GM19438 (cell line): ENCODE measurements at regions not wholly inside any gene's neighbourhood (a gene's known extent, or its start where the extent isn't known, plus 50 kb on each side); places are given as distances from the start of the nearest gene placed in this dataset.

Experiments used
- ATAC-seq: cut with Tn5 transposase; IDR thresholded peaks from one replicate; pipeline ENCODE4 v1.9.1; 2021; ENCODE audit warnings: low read depth; ENCODE audit not compliant: unreplicated experiment

DNA sequence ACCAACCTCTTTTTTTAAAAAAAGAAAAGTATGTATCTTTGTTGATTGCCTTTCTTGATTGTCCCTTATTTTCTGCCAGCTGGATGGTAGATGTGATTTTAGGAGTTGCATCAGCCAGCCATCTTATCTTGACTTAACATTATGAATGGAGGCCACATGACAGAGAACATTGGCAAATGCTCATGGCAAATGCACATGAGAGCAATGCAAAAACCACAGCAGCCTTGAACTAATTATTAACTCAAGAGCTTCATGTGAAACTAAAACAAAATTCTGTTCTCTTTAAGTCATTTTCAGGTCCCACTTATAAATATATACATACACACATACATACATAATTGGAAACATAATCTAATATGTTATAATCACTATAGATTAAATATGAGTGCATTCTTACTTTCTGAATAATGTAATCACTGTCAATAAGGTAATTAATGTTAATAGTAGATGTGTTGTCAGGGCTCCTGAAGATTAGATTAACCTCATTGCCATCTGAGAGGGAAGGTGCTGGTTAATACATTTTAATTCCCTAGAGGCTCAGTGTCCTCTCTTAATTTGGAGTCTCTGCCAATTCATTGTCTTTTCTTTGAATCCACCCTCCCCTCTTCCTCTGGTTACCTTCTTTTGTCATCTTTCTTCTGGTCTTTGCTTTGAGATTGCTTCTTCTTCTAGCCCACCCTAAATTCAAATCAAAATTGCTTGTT, 962.2 kb downstream of the ADGRL2 start:
- peak; percentile 88 for ATAC-seq

DNA sequence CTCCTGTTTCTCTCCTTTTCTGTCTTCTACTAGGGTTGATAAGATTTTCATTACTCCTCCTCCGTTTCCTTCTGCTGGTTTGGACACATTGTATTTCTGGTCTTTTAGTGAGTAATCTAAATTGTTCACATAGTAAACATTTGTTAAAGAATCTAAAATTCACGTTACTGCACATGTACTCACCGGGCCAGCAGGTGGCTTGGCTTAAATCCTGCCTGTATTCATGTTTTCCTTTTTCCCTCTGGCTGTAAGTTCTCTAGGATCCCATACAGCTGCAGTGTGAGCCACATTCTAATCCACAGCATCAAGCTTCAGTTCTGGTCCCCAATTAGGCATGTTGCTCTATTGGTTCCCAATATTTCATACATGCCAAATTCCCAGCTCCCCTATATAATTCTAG, 958.3 kb downstream of the ADGRL2 start:
- no peak for ATAC-seq

DNA sequence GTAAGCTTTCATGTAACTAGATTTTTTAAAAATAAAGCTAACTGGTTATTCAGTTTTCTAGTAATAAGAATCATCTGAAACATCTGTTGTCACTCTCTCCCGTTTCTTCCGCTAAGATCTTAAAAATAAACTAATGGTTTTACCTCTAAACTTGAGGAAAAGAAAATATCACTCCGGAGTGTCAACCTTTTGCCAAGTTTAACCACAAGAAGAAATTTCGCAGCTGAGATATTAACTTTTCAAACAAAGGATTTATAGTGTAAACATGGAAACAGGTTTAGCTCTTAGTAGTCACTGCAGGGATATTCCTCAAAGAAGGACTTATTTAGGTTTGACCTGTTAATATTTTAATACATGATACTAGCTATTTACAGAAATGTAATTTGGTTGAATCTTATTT, 954.9 kb downstream of the ADGRL2 start:
- no peak for ATAC-seq

DNA sequence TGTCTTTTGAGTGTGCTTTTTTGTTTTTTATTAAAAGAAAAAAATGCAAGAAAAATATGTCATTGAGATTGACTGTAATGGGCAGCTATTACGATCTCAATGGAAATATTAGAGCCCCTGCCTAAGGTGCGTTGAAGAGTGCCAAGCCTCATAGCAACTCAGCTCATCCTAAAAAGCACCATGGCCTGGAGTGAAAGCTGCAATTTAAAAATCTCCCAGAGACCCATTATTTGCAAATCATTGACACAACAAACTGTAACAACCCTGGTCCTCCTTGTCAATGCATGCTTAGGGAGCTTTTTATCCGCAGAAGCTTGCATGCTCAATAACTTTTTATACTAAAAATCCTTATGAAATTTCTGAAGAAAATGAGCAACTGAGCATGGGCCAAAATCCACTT, 954.5 kb downstream of the ADGRL2 start:
- no peak for ATAC-seq

DNA sequence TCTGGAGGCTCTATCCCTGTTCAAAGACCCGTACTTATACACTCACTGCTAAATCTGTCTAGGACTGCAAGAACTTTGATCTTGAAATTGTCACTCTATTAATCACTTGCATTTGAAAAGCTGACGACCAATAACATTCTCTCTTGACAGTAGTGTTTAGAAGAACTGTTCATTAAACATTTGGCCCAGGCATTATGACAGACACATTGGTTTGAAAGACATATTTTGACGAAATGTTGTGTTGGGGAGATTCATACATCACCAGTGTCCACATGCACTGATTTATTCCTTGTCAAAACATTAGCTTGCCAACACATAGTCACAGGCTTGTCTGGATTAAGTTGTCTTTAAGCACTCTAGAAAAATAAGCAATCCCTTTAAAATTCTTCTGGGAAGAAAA, 951.3 kb downstream of the ADGRL2 start:
- ATAC-seq, result no peak

DNA sequence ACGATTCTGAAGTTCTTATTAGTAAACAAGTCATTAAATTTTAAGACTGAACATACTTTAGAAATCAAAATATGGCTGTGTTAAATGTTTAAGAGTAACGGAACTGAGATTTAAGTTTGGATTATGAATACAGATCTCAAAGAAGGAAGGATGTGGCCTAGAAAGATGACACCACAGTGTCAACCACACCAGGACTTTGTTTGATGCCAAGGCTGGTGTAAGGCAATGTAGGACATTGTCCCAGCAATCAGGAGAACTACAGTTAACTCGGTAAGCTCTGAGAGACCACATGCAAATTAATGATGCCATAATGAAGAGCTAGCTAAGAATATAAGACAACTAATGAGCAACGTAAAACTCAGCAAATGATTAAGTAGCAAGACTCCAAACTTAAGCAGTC, 932.9 kb downstream of the ADGRL2 start:
- ATAC-seq, result no peak

DNA sequence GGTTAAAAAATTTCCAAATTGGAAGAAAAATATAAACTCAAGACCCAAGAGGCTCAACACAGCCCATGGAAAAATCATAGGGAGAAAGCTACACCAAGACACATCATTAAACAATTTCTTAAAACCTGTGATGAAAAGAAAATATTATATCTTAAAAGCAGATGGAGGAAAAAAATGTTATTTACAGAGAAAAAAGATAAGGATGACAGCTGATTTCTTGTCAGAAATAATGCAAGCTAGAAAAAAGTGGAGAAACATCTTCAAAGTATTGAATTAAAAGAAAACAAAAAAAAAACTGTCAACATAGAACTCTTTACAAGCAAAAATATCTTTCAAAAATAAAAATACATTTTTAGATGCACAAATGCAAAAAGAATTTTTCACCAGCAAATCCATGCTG, 930.5 kb downstream of the ADGRL2 start:
- ATAC-seq, result no peak

DNA sequence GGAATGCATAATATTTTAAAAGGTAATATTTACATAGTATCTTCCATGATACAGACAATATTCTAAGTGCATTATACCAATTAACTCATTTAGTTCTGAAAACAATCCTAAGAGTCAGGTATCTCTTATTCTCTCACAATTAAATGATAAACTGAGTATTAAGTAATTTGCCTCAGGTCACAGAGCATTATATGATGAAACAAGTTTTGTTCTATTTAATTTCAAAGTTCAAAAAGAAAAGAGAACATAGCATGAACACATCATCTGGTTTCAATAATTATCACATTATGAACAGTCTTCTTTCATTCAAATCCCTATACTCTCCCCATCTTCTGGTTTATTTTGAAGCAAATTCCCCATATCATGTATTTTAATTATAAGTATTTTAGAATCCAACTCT, 927.5 kb downstream of the ADGRL2 start:
- ATAC-seq, result no peak

DNA sequence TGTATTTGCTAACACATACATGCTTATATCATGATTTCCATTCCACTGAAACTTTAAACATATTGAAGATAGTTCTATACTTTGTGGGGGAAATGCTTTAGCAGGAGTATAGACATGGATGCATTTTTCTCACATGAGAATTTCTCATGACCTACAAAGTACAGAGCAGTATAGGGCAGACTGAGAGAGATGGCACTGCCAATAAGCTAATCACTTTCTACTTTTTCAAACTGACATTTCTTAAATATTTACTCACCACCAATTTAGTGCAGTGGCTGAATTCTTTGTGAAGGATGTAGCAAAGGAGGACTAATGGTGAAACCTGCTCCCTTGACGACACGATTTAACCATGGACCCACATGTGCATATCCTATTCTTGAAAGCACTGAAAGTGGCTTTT, 923.5 kb downstream of the ADGRL2 start:
- ATAC-seq, result no peak

DNA sequence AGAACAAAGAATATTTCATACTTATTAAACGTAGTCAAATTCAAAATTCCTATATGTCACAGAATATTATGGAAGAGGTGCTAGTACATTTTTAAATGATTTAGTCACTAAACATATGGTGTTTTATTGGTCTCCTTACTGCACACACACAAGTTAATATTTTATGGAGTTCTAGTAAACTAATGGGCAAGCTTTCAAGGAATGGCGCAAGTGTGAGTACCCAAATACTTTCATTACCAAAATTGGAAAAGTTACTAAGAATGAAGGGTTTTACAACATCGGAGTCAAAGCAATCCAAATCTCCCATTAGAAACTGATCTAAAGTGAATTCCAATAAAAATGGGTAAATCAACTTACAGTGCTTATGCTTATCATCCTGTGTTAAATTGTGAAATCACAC, 921.9 kb downstream of the ADGRL2 start:
- no peak for ATAC-seq

DNA sequence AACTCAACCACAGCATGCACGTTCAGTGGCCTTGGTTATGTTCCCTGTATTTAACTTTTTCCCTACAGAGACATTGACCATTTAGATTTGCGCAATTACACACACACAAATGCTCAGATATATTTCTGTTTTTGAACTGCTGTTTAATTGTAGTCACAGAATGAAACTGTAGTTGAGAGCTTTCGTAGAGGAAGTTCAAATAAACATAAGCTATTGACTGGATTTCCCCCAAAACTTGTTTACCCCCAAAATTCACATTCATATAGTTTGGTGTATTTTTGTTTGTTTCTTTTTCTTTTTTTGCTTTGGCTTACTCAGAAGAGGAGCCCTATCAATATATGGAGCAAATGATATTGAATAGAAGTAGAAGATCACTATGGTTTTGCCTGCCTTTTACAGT, 921.0 kb downstream of the ADGRL2 start:
- no peak for ATAC-seq

DNA sequence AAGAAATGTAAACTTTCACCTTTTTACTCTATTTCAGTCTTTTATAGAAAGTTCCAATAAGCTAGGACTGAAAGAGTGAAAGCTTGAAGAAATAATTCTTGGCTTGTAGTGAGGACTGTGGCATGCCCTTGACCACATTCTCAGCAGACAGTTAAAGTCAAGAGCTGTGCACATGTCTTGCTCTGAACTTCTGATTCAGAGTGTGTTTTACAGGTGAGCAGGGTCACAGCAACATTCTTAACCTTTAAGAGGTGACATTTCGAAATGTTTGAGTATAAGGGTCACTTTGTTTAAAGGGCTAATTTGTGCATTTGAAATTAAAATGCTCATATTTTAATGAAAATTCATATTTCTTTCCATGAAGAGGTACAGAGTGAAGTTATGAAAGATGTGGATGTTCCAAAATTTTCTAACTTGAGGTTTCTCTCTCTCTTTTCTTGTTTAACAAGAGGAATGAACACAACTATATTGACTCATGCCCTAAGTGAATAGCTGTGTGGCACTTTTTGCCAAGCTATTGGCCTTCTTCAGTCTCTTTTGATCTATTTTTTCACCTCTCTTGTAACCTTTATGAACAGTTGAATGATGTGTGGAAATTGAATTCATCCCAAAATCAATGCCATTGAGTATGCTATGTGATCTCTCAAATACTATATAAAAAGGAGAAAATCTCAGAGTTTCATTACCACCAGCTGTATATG, 918.1 kb downstream of the ADGRL2 start:
- no peak for ATAC-seq

DNA sequence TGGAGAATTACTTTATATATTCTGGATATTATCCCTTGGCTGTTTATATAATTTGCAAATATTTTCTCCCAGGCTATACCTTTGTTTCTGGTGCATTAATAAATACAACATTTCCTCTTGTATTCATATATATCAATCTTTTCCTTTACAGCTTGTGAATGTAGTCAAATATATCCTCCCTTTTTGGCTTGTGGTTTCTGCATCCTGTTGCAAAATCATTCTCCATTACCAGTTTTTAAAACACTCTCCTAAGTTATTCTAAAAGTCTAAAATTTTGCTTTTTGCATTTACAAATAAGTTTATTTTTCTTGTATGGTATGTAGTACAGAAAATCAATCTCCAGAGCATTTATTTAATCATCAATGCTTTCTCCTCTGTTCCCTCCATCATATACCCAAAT, 909.4 kb downstream of the ADGRL2 start:
- ATAC-seq, result no peak

DNA sequence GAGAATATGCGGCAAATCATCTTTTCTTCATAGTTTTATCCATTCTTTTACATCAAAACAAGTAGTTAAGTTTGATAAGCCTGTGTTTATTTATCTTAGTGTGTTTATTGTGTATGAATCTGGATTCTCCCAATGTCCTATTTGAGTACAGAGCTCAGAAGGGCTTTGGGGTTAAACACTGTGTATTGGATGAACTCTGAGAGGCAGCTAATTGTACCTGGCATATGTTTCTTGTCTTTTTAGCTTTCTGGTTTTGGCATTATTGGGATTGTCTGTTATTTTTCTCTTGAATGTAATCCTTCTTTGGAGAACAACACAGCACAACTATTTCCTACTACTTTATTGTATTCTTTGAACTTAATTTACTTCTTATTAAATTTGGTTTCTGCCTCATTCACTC, 906.9 kb downstream of the ADGRL2 start:
- ATAC-seq, result no peak

DNA sequence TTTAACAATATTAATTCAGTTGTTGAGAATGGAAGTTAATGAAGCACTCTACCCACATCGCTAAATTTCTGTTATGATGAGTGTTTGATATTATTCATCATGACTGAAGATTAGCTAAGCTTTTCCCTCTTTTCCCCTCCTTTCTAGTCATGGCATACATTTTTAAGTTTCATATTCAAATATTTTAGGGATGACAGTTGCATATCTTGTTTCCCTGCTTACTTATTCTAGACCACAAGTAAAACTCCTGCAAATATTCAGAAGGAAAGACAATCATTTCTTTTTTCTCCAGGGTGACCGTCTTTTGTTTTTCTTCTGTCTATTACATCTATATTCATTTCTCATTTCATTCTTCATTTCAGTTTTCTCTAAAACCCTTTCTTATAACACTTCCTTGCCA, 906.0 kb downstream of the ADGRL2 start:
- no peak for ATAC-seq

DNA sequence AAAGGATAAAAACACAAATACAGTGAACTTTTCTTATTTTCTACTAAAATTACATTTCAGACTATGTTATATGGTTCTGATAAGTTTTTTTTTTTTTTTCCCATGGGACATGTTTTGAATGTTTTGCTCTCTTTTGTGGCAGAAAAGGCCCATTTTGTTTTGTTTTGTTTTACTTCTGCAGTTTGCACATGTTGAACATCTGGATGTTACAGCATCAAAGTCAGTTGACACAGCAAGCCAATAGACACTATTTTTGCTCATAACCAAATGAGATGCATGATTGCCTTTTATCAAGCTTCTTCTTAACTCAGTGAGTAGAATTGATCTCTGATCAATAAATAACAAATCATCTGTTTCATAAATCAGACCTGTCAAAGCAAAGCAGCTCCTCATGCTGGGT, 904.2 kb downstream of the ADGRL2 start:
- ATAC-seq, result no peak

DNA sequence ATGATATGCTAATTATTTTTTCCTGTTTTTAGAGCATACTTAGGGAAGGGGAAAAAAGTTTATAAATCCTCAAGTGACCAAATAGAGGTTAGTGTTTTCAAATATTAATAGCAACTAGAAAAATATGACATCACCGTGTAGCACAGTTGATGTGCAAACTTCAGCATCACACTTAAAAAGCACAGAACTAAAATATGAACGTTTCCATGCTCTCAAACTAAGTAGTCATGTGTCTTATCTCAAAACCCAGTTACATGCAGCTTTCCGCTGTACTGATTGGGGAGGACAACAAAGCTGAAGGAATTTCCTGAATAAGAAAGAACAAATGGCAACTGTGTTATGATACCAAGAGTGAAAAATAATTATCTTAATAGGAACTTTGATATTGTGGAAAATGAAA, 903.7 kb downstream of the ADGRL2 start:
- no peak for ATAC-seq

DNA sequence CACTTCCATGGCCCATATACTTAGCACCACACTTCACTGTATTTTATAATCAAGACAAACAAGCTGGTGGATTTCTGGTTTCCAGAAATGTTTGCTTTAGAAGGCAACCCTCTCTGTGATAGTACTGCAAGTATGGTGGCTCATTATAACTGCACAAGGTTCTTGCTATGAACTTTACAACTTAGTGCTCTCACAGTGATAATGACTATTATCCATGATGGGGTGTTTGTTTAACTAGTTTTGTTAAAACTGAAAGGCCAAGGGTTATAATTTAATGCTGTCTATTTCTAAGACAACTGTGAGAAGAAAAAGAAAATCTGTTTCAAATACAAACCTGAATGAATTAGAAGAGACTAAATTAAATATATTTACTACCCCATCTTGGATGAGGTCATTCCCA, 903.2 kb downstream of the ADGRL2 start:
- no peak for ATAC-seq

DNA sequence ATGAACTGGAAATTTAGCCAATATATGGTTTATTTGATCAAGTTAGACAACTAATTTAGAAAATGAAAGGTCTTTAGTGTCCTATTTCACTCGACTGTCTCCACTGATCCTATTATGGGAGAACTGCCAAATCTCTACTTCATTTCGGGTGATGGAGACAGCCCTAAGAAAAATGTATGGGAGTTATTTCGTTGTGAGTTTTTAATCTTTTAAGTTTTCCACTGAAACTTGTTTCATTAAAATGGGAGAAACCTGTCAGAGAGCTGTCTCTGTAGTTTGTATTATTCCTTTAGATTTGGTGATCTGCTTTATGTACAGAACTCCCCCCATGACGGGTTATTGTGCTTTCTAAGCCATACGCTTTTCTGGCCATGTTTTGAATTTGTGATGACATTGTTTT, 899.7 kb downstream of the ADGRL2 start:
- ATAC-seq, result no peak

DNA sequence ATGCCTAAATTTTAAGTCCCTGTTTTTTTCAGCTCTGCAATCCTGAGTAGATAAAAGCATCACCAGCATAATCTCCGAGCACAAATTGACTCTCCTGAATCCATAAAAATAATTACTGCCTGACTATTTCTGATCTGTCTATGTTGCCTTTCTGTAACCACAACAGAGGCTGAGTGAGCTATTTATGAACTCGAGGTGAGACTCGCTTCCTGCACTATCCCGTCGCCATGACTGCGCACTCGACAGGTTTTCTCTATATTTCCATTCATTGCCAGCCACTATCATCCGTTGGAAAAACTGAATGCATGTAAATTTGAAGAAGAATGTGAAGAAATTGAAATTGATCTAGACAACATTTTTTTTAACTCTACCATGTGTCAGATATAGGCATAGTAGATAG, 897.2 kb downstream of the ADGRL2 start:
- no peak for ATAC-seq

DNA sequence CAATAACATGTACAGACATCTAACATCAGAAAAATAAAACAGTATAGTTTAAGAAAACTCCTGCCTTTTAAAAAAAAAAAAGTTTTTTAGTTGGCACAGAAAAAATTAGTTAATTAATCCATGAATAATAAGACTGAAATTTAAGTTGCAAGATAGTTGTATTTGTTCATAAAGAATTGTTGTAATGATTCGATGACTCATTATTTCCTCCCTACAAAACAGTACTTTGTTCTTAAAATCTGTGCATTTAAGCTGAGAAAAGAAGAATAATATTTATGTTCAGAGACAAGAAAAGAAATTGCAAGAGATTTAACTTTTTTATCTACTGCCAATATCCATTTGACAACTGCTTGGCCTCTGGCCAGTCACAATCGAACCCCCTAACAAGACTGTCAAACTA, 894.7 kb downstream of the ADGRL2 start:
- no peak for ATAC-seq

DNA sequence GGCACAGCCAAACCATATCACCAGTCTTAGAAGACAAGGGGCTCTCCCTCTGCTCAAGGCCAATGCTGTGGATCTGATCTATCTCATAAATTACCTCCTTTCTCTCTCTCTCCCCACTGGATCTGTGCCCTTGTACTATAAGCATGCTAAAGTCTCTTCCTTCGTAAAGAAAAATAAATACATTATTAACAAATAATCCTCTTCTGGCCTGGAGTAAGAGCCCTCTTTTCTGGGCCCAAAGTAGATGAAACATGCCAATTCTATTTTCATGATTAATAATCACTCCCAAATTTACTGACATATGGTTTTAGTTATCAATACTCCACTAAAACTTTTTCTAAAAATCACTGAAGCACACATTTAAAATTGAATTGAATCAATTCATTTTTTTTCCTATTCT, 889.7 kb downstream of the ADGRL2 start:
- ATAC-seq, result no peak

DNA sequence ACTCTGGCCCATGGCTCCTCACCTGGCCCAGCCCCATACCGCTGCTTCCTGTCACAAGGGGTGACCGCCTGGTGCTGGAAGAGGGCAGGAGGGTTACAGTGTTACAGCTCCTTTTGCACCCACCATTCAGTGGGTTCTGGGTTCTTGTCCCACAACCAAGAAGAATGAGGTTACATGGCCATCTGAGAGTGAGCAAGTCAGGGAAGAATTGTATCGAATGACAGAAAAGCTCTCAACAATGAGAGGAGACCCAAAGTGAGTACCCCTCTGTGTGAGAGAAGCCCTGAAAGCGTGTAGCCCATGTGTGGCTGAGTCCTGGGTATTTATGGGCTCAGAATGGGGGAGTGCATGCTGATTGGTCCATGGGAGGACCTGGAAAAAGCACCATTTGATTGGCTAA, 888.5 kb downstream of the ADGRL2 start:
- no peak for ATAC-seq
